ENCODE measurements at regions not wholly inside any gene's neighbourhood (a gene's known extent, or its start where the extent isn't known, plus 50 kb on each side); places are given as distances from the start of the nearest gene placed in this dataset.

DNA sequence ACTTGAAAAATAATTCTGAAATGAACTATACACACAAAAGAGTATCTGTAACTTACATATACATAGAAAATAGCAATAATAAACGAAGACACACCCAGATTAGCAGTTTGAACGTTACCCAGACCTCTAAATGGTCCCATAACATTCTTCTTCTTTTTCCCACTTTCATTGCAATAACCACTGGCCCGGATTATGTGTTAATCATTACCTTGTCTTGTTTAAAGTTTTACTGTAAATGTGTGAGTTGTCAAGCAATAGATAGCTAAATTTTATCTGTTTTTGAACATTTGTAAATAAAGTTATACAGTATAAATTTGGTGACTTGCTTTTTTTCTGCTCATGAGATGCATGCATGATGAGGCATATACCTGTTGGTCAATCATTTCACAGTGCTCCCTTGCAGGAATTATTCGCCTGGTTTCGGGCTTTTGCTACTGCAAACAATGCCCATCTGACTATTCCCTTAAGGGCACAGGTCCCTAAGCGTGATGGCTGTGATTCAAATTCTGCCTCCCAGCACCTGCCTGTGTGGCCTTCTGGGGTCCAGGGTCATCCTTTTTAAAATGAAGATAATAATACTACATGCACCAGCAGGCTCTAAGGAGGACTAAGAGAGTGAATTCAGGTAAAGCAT, 66.1 kb downstream of the GADD45G start:
- Histone ChIP-seq H3K9me3 (replicated peaks in 1 of 2; ENCODE audit: control insufficient read depth in 1 of 2, insufficient read depth in 1 of 2, low read length in 2 of 2) (no peaks in the 10 kb centered on the region), H3K4me2 (replicated peaks; ENCODE audit: extremely low read depth, low read length, poor library complexity, severe bottlenecking) (no peak overlapping the region), H3K27me3 (ENCODE audit: control insufficient read depth in 2 of 2, insufficient read depth in 2 of 2, low read length in 2 of 2) (no peaks in the 10 kb centered on the region), H3K9ac (ENCODE audit: insufficient read depth, low read length, poor library complexity, severe bottlenecking) (no peak overlapping the region), H3K4me1 (ENCODE audit: control insufficient read depth in 1 of 2, insufficient read depth in 2 of 2, low read length in 2 of 2) (no peaks in the 10 kb centered on the region), H3K79me2 (ENCODE audit: insufficient read depth, low read length) (no peaks in the 10 kb centered on the region), H3K36me3 (replicated peaks in 1 of 2; ENCODE audit: control insufficient read depth in 1 of 2, insufficient read depth in 2 of 2, low read length in 2 of 2) (no peaks in the 10 kb centered on the region), H2AFZ (ENCODE audit: insufficient read depth, low read depth, low read length, poor library complexity, severe bottlenecking) (no peak overlapping the region), H3K27ac (ENCODE audit: low read depth in 1 of 2, low read length in 2 of 2) (no peak overlapping the region), H4K20me1 (ENCODE audit: insufficient read depth, low read length) (no peaks in the 10 kb centered on the region), H3K4me3 (replicated peaks in 1 of 3; ENCODE audit: low read depth in 2 of 3, low read length in 3 of 3) (no peak overlapping the region)
- no peak overlapping the region for H3K4me3 Mint-ChIP-seq
- peaks cover 0 to 3% (median 2%) of the 10 kb centered on the region in 7 donors for H3K9me3 Mint-ChIP-seq
- peaks cover 3 to 6% (median 4%) of the 10 kb centered on the region in 3 donors for H3K27me3 Mint-ChIP-seq (ENCODE audit: low read depth in 3 of 3)
- H3K36me3 Mint-ChIP-seq: no peaks in the 10 kb centered on the region
- no peak overlapping the region for H3K27ac Mint-ChIP-seq
- no peak for DNase-seq
- TF ChIP-seq, protein P1, sequence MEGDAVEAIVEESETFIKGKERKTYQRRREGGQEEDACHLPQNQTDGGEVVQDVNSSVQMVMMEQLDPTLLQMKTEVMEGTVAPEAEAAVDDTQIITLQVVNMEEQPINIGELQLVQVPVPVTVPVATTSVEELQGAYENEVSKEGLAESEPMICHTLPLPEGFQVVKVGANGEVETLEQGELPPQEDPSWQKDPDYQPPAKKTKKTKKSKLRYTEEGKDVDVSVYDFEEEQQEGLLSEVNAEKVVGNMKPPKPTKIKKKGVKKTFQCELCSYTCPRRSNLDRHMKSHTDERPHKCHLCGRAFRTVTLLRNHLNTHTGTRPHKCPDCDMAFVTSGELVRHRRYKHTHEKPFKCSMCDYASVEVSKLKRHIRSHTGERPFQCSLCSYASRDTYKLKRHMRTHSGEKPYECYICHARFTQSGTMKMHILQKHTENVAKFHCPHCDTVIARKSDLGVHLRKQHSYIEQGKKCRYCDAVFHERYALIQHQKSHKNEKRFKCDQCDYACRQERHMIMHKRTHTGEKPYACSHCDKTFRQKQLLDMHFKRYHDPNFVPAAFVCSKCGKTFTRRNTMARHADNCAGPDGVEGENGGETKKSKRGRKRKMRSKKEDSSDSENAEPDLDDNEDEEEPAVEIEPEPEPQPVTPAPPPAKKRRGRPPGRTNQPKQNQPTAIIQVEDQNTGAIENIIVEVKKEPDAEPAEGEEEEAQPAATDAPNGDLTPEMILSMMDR (IDR thresholded peaks at IDR 0.05): no peak
- no peaks in the 10 kb centered on the region for H3K4me1 Mint-ChIP-seq
- 100% methylated on average over 2 of the region's 6 CpGs for WGBS (ENCODE audit: insufficient coverage)
- intact Hi-C loops (cut with micrococcal nuclease): no loop called here

DNA sequence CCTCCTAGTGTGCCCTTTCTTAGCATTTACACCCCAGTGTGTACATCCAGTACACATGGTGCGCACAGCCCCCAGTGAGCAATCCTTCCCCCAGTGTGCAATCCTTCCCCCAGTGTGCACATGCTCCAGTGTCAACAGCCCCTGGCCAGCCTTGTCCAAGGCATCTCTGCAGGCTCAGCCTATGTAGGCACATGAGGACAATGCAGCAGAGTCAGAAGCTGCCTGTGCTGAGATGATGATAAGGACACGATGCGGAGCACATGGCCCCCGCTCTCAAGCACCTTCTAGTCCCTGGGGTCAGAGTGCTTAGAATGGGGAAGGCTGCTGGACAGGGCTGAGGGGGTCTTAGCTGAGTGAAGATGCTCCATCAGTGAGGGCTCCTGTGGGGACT, 69.8 kb downstream of the GADD45G start:
- Histone ChIP-seq H3K79me2 (ENCODE audit: insufficient read depth, low read length) (no peaks in the 10 kb centered on the region), H3K4me3 (replicated peaks in 1 of 3; ENCODE audit: low read depth in 2 of 3, low read length in 3 of 3) (no peak overlapping the region), H3K9ac (ENCODE audit: insufficient read depth, low read length, poor library complexity, severe bottlenecking) (no peak overlapping the region), H4K20me1 (ENCODE audit: insufficient read depth, low read length) (no peaks in the 10 kb centered on the region), H3K4me2 (replicated peaks; ENCODE audit: extremely low read depth, low read length, poor library complexity, severe bottlenecking) (no peak overlapping the region), H3K9me3 (replicated peaks in 1 of 2; ENCODE audit: control insufficient read depth in 1 of 2, insufficient read depth in 1 of 2, low read length in 2 of 2) (no peaks in the 10 kb centered on the region), H3K36me3 (replicated peaks in 1 of 2; ENCODE audit: control insufficient read depth in 1 of 2, insufficient read depth in 2 of 2, low read length in 2 of 2) (no peaks in the 10 kb centered on the region), H3K27me3 (ENCODE audit: control insufficient read depth in 2 of 2, insufficient read depth in 2 of 2, low read length in 2 of 2) (no peaks in the 10 kb centered on the region), H3K27ac (ENCODE audit: low read depth in 1 of 2, low read length in 2 of 2) (no peak overlapping the region), H2AFZ (ENCODE audit: insufficient read depth, low read depth, low read length, poor library complexity, severe bottlenecking) (no peak overlapping the region), H3K4me1 (ENCODE audit: control insufficient read depth in 1 of 2, insufficient read depth in 2 of 2, low read length in 2 of 2) (no peaks in the 10 kb centered on the region)
- 100% methylated on average over 3 of the region's 4 CpGs for WGBS (ENCODE audit: insufficient coverage)
- Mint-ChIP-seq H3K4me1 (no peaks in the 10 kb centered on the region), H3K27ac (no peak overlapping the region), H3K4me3 (no peak overlapping the region), H3K27me3 (ENCODE audit: low read depth in 3 of 3) (peaks cover 0 to 5% (median 1%) of the 10 kb centered on the region in 3 donors), H3K9me3 (peaks cover 0 to 3% (median 2%) of the 10 kb centered on the region in 7 donors), H3K36me3 (no peaks in the 10 kb centered on the region)
- no peak for DNase-seq
- TF ChIP-seq, protein P1 (IDR thresholded peaks at IDR 0.05): no peak
- intact Hi-C loops (cut with micrococcal nuclease): no loop called here
